Glomerular endothelial cell (primary cell): ENCODE measurements at regions not wholly inside any gene's neighbourhood (a gene's known extent, or its start where the extent isn't known, plus 50 kb on each side); places are given as distances from the start of the nearest gene placed in this dataset.

Experiments used
- DNase-seq: peaks from one replicate; pipeline ENCODE4 v3.0.0-alpha.2; 2011; ENCODE audit warnings: low read depth, low spot score; ENCODE audit errors: extremely low read depth

GRCh38 chr6:14738497-14738896, 507.4 kb upstream of the JARID2 start:
- DNase-seq = no peak

- no peak for DNase-seq
Observed at GRCh38 chr6:14738933-14739332, 506.9 kb upstream of the JARID2 start.

- no peak for DNase-seq
Observed at GRCh38 chr6:14739827-14740226, 506.0 kb upstream of the JARID2 start.

GRCh38 chr6:14742171-14742570, 503.7 kb upstream of the JARID2 start:
- no peak for DNase-seq

GRCh38 chr6:14742680-14743079, 503.2 kb upstream of the JARID2 start:
- no peak for DNase-seq

GRCh38 chr6:14743144-14743473, 502.8 kb upstream of the JARID2 start:
- no peak for DNase-seq

GRCh38 chr6:14743474-14744211, 502.2 kb upstream of the JARID2 start:
- DNase-seq = no peak

- no peak for DNase-seq
Observed at GRCh38 chr6:14744212-14744556, 501.7 kb upstream of the JARID2 start.

GRCh38 chr6:14746139-14746837, 499.6 kb upstream of the JARID2 start:
- no peak for DNase-seq

- DNase-seq = no peak
Observed at GRCh38 chr6:14747881-14748520, 497.9 kb upstream of the JARID2 start.

GRCh38 chr6:14748679-14749078, 497.2 kb upstream of the JARID2 start:
- DNase-seq = no peak

GRCh38 chr6:14750059-14750661, 495.7 kb upstream of the JARID2 start:
- no peak for DNase-seq

GRCh38 chr6:14751645-14752175, 494.2 kb upstream of the JARID2 start:
- DNase-seq = no peak

- no peak for DNase-seq
Observed at GRCh38 chr6:14754751-14755513, 490.9 kb upstream of the JARID2 start.

GRCh38 chr6:14756340-14756739, 489.5 kb upstream of the JARID2 start:
- DNase-seq = no peak

- no peak for DNase-seq
Observed at GRCh38 chr6:14757014-14757413, 488.9 kb upstream of the JARID2 start.

GRCh38 chr6:14757418-14757817, 488.5 kb upstream of the JARID2 start:
- DNase-seq = no peak

- DNase-seq = no peak
Observed at GRCh38 chr6:14758421-14759081, 487.3 kb upstream of the JARID2 start.

GRCh38 chr6:14759976-14760672, 485.7 kb upstream of the JARID2 start:
- no peak for DNase-seq

- DNase-seq = no peak
Observed at GRCh38 chr6:14762077-14762476, 483.8 kb upstream of the JARID2 start.
